NCI-H1436 (cell line): ENCODE measurements at regions not wholly inside any gene's neighbourhood (a gene's known extent, or its start where the extent isn't known, plus 50 kb on each side); places are given as distances from the start of the nearest gene placed in this dataset.

ENCODE experiments used
- DNase-seq: peaks from one replicate; lab custom pipeline; 2025; lab: John Stamatoyannopoulos, UW

GRCh38 chr6:85396159-85396808 lies 53.6 kb upstream of the NT5E start:
- DNase-seq = no peak

- DNase-seq = no peak
Observed at GRCh38 chr6:85395746-85396145, 54.1 kb upstream of the NT5E start.

- no peak for DNase-seq
Observed at GRCh38 chr6:85394853-85395538, 54.9 kb upstream of the NT5E start.

GRCh38 chr6:85394199-85394598 lies 55.7 kb upstream of the NT5E start:
- DNase-seq = no peak

GRCh38 chr6:85392379-85392778 lies 57.5 kb upstream of the NT5E start:
- DNase-seq = no peak

- DNase-seq = no peak
Observed at GRCh38 chr6:85390775-85391174, 59.1 kb upstream of the NT5E start.

- no peak for DNase-seq
Observed at GRCh38 chr6:85390105-85390728, 59.7 kb upstream of the NT5E start.

- no peak for DNase-seq
Observed at GRCh38 chr6:85389151-85389797, 60.6 kb upstream of the NT5E start.

GRCh38 chr6:85388531-85388930 lies 61.4 kb upstream of the NT5E start:
- DNase-seq = no peak

- no peak for DNase-seq
Observed at GRCh38 chr6:85385636-85386315, 64.1 kb upstream of the NT5E start.

GRCh38 chr6:85383042-85383441 lies 66.8 kb upstream of the NT5E start:
- DNase-seq = no peak

GRCh38 chr6:85382541-85382940 lies 67.3 kb upstream of the NT5E start:
- DNase-seq = no peak

GRCh38 chr6:85372915-85373270 lies 77.0 kb upstream of the NT5E start:
- DNase-seq = no peak

- no peak for DNase-seq
Observed at GRCh38 chr6:85372188-85372914, 77.5 kb upstream of the NT5E start.

- DNase-seq = no peak
Observed at GRCh38 chr6:85368631-85369030, 81.3 kb upstream of the NT5E start.

GRCh38 chr6:85364344-85364743 lies 85.5 kb upstream of the NT5E start:
- DNase-seq = no peak

GRCh38 chr6:85363870-85364269 lies 86.0 kb upstream of the NT5E start:
- DNase-seq = no peak

GRCh38 chr6:85362652-85363310 lies 87.1 kb upstream of the NT5E start:
- DNase-seq = no peak

GRCh38 chr6:85361643-85362014 lies 88.3 kb upstream of the NT5E start:
- DNase-seq = no peak

- no peak for DNase-seq
Observed at GRCh38 chr6:85360794-85361642, 88.9 kb upstream of the NT5E start.
